SK-MEL-5 (cell line): ENCODE measurements at regions not wholly inside any gene's neighbourhood (a gene's known extent, or its start where the extent isn't known, plus 50 kb on each side); places are given as distances from the start of the nearest gene placed in this dataset.
"Not testable (repeated sequence)": the region's sequence is repeated elsewhere in the genome, so short reads cannot be mapped to it uniquely, and the experiment has no call there.

Experiments
- DNase-seq: peaks from one replicate; pipeline ENCODE4 v3.0.0-alpha.2; 2016; ENCODE audit warnings: low read depth, low spot score
- in situ Hi-C: cut with HindIII; loops from 2 replicates; pipeline ENCODE4 v1.10.0; 2016; ENCODE audit warnings: low sequenced_read_pairs, high pct_unique_total_duplicates, low pct_unique_long_range_greater_than_20kb

- in situ Hi-C loops: no loop called here
- no peak for DNase-seq
Measured at GRCh38 chr6:85085875-85086274, 321.5 kb upstream of the TBX18 start.

DNA sequence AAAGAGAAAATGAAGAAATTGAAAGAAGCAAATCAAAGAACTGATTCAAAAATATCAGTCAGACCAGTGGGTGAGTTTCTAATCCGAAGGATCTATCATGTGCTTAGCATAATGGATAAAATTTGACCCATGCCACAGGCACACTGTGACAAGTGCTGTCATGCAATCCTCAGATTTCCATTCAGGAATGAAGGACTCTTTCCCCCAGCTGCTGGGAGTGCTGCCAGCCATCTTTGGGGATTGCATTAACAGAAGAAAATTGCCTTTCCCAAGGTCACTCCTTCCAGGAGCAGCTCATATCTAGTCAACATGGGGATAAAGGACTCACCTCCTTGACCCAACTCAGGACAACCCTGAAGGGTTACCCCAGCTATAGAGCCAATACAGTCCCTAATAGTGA, 316.7 kb upstream of the TBX18 start:
- in situ Hi-C loops: no loop called here
- no peak for DNase-seq

GRCh38 chr6:85079761-85080160, 315.4 kb upstream of the TBX18 start:
- no peak for DNase-seq
- in situ Hi-C loops: no loop called here

GRCh38 chr6:85078058-85078457, 313.7 kb upstream of the TBX18 start:
- in situ Hi-C loops: no loop called here
- no peak for DNase-seq

DNA sequence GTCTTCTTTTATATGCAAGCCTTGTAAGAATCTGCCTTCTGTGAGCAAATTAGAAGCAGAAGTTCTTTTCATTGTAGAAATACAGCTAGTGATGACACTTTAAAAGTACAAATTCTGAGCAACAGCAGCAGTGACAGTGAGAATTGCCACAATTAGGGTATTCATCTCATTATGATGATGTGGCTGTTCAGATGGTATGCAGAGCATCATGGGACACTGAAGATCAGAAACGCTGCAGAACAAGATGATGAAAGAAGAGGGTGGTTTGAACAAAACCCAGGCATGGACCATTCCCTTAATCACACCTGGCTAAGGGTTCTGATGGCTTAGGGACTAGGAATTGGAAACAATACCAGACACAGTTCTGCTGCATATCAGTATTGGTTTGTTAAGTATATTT, 312.7 kb upstream of the TBX18 start:
- in situ Hi-C loops: no loop called here
- DNase-seq: no peak

- DNase-seq, in situ Hi-C loops: not testable (repeated sequence)
Measured at GRCh38 chr6:85071845-85072244, 307.4 kb upstream of the TBX18 start.

GRCh38 chr6:85069577-85069976, 305.2 kb upstream of the TBX18 start:
- in situ Hi-C loops: no loop called here
- no peak for DNase-seq

DNA sequence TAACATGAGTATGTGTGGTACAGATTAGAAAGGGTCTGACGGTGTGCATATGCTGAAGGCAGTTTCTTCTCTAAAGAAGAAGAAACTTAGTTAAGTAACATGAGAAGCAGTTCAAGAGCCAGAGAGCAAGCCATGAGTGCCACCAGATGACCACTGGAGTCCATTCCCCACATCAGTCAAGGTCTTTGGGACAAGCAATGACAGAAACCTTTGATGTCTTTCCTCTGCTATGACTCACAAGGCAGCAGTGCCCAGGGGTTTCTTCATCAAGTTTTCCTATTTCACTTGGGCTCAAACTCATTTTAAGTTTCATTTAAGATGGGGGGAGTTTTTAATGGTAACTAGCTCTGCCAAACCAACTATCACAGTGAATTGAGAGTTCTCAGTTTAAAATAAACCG, 303.8 kb upstream of the TBX18 start:
- in situ Hi-C loops: no loop called here
- no peak for DNase-seq

- in situ Hi-C loops: no loop called here
Measured at GRCh38 chr6:85066266-85066665, 301.9 kb upstream of the TBX18 start.

GRCh38 chr6:85065831-85066230, 301.4 kb upstream of the TBX18 start:
- no peak for DNase-seq
- in situ Hi-C loops: no loop called here

More at GRCh38 chr6:85066266-85066665, 301.9 kb upstream of the TBX18 start:
- no peak for DNase-seq

- no peak for DNase-seq
- in situ Hi-C loops: no loop called here
Measured at GRCh38 chr6:85063611-85064010, 299.2 kb upstream of the TBX18 start.

GRCh38 chr6:85062884-85063283, 298.5 kb upstream of the TBX18 start:
- in situ Hi-C loops: no loop called here
- no peak for DNase-seq

GRCh38 chr6:85058806-85059205, 294.4 kb upstream of the TBX18 start:
- in situ Hi-C loops: no loop called here
- DNase-seq: no peak

- in situ Hi-C loops: no loop called here
- no peak for DNase-seq
Measured at GRCh38 chr6:85050149-85050548, 285.8 kb upstream of the TBX18 start.

GRCh38 chr6:85049282-85049681, 284.9 kb upstream of the TBX18 start:
- in situ Hi-C loops: no loop called here

GRCh38 chr6:85047818-85048217, 283.4 kb upstream of the TBX18 start:
- no peak for DNase-seq
- in situ Hi-C loops: no loop called here

More at GRCh38 chr6:85049282-85049681, 284.9 kb upstream of the TBX18 start:
- DNase-seq: no peak

GRCh38 chr6:85045767-85046166, 281.4 kb upstream of the TBX18 start:
- in situ Hi-C loops, DNase-seq: not testable (repeated sequence)

GRCh38 chr6:85044361-85044760, 280.0 kb upstream of the TBX18 start:
- in situ Hi-C loops: no loop called here
- no peak for DNase-seq

DNA sequence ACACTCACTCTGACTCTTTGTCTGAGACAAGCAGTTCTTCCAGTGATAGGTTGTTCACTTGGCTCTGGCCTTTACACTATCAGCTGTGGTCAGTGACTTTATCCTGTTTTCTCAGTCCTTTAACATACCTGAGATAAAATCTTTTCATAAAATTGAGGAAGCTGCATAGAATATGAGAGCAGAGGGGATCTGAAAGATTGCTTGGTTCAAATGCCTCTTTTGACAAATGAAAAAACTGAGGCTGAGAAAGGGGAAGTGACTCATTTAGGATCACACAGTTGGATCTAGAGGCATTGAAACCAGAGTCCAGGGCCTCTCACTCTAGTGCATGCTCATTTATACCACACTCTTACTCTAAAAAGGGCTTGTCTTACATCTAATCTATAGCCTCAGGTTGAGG, 277.0 kb upstream of the TBX18 start:
- DNase-seq: no peak
- in situ Hi-C loops: no loop called here

GRCh38 chr6:85037221-85037620, 272.8 kb upstream of the TBX18 start:
- in situ Hi-C loops: no loop called here
- no peak for DNase-seq
